ENCODE measurements at regions not wholly inside any gene's neighbourhood (a gene's known extent, or its start where the extent isn't known, plus 50 kb on each side); places are given as distances from the start of the nearest gene placed in this dataset.

DNA sequence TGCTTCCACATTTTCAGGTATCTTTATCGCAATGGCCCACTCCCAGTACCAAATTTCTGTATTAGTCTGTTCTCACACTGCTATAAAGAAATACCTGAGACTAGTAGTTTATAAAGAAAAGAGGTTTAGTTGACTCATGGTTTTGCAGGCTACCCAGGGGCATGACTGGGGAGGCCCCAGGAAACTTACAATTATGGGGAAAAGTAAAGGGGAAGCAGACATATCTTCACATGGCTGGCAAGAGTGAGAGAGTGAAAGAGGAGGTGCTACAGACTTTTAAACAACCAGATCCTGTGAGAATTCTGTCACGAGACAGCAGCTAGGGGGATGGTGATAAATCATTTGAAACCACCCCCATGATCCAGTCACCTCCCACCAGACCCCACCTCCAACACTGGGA lies 238.2 kb upstream of the DMAC1 start:
- H4K8ac ChIP-seq (replicated peaks; ENCODE audit: insufficient read length, low read depth, low read length): no peak overlapping the region
- Mint-ChIP-seq H3K9me3 (peaks cover 39 to 43% of the 10 kb centered on the region in 2 experiments), H3K27me3 (ENCODE audit: low read depth) (no peaks in the 10 kb centered on the region), H3K4me1 (no peaks in the 10 kb centered on the region), H3K4me3 (no peak overlapping the region), H3K27ac (no peak overlapping the region), H3K36me3 (ENCODE audit: insufficient read depth in 1 of 3, low read depth in 3 of 3) (peaks cover 11 to 27% (median 16%) of the 10 kb centered on the region in 3 experiments)
- no peak overlapping the region for H3K23ac ChIP-seq (ENCODE audit: insufficient read length, low read depth, low read length)
- no peak overlapping the region for H3K27ac ChIP-seq (ENCODE audit: insufficient read length, low read depth, low read length)
- no peak overlapping the region for H4K5ac ChIP-seq (ENCODE audit: insufficient read length, low read depth, low read length)
- H2AFZ ChIP-seq (ENCODE audit: low read length): no peak overlapping the region
- H3K27me3 ChIP-seq (ENCODE audit: insufficient read depth, low read length): no peaks in the 10 kb centered on the region
- H3K9ac ChIP-seq (ENCODE audit: extremely low read depth, insufficient read length, low read length): no peak overlapping the region
- H2AK5ac ChIP-seq (ENCODE audit: insufficient read length, low read length): no peak overlapping the region
- H3K4me2 ChIP-seq (ENCODE audit: insufficient read depth, insufficient read length, low read length): no peak overlapping the region
- H3K79me2 ChIP-seq (ENCODE audit: insufficient read depth, low read length): no peaks in the 10 kb centered on the region
- H3K9me3 ChIP-seq (ENCODE audit: control insufficient read depth, low read depth, low read length): peaks cover 7% of the 10 kb centered on the region
- H3T11ph ChIP-seq (ENCODE audit: low read length): no peak overlapping the region
- H2BK15ac ChIP-seq (ENCODE audit: low read depth, low read length): no peak overlapping the region
- no peak overlapping the region for H3K14ac ChIP-seq (ENCODE audit: insufficient read depth, low read length)
- H4K20me1 ChIP-seq (ENCODE audit: control insufficient read depth, insufficient read depth, insufficient read length): no peaks in the 10 kb centered on the region
- H3K4me1 ChIP-seq (ENCODE audit: insufficient read depth, low read length): no peaks in the 10 kb centered on the region
- H3K4ac ChIP-seq (ENCODE audit: low read depth, low read length): no peak overlapping the region
- no peak for DNase-seq
- no peak overlapping the region for H4K91ac ChIP-seq (ENCODE audit: insufficient read length, low read depth, low read length)
- no peak overlapping the region for H3K18ac ChIP-seq (ENCODE audit: insufficient read length, low read depth, low read length)
- no peaks in the 10 kb centered on the region for H3K79me1 ChIP-seq (ENCODE audit: insufficient read depth, low read depth, low read length, poor library complexity, severe bottlenecking)
- no peak overlapping the region for H2BK20ac ChIP-seq (ENCODE audit: low read depth, low read length, poor library complexity, severe bottlenecking)
- no peaks in the 10 kb centered on the region for H3K23me2 ChIP-seq (ENCODE audit: insufficient read length, low read depth, low read length, poor library complexity, severe bottlenecking)
- no peak overlapping the region for H2BK5ac ChIP-seq (ENCODE audit: insufficient read length, low read length)
- H3K56ac ChIP-seq (ENCODE audit: insufficient read length, low read depth, low read length): no peak overlapping the region
- TF ChIP-seq, protein P1, sequence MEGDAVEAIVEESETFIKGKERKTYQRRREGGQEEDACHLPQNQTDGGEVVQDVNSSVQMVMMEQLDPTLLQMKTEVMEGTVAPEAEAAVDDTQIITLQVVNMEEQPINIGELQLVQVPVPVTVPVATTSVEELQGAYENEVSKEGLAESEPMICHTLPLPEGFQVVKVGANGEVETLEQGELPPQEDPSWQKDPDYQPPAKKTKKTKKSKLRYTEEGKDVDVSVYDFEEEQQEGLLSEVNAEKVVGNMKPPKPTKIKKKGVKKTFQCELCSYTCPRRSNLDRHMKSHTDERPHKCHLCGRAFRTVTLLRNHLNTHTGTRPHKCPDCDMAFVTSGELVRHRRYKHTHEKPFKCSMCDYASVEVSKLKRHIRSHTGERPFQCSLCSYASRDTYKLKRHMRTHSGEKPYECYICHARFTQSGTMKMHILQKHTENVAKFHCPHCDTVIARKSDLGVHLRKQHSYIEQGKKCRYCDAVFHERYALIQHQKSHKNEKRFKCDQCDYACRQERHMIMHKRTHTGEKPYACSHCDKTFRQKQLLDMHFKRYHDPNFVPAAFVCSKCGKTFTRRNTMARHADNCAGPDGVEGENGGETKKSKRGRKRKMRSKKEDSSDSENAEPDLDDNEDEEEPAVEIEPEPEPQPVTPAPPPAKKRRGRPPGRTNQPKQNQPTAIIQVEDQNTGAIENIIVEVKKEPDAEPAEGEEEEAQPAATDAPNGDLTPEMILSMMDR (conservative IDR thresholded peaks at IDR 0.05): no peak
- H2BK12ac ChIP-seq (ENCODE audit: insufficient read length, low read depth, low read length): no peak overlapping the region
- no CpG with 5 or more reads among the region's 2 CpGs for WGBS (ENCODE audit: extremely low coverage, insufficient read length, low lambda C conversion rate)
- no peak overlapping the region for H2BK120ac ChIP-seq (ENCODE audit: low read depth, low read length, poor library complexity, severe bottlenecking)

All from H9 (cell line).